ENCODE measurements at regions not wholly inside any gene's neighbourhood (a gene's known extent, or its start where the extent isn't known, plus 50 kb on each side); places are given as distances from the start of the nearest gene placed in this dataset.

DNA sequence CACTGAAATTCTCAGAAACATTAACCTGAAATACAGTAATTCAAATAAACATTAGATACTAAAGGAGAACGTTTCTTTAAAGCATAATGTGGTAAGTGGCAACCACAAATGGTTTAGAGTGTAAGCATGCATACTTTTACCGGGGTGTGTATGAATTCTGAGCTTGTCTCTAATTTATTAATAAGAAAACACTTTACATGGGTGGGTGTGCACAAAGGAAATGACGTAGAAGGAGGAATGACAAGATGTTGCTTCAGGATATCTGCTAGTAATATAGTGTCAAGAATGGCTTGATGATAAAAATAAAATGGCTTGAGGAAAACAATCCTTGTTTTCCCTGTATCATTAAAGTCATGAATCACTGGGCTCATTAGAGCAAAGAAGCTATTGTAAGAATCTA, 92.5 kb downstream of the ARL4A start:
- no peak for ATAC-seq
- Histone ChIP-seq H3K36me3 (no peaks in the 10 kb centered on the region), H3K27ac (no peak overlapping the region), H3K9me3 (no peaks in the 10 kb centered on the region), H3K27me3 (no peaks in the 10 kb centered on the region), H3K4me1 (no peaks in the 10 kb centered on the region), H3K4me3 (no peak overlapping the region)
- no peak for TF ChIP-seq CTCF (IDR thresholded peaks at IDR 0.05)
- no peak for TF ChIP-seq POLR2A (IDR thresholded peaks at IDR 0.05)
- intact Hi-C loops (cut with DNase I): loop anchor here in 2 of 10 donors (5.0 to 10.0 kb wide), 2 partner anchors 93 to 95 kb away; partner anchors contain the start of gene ARL4A (in 2 of the 2)
- DNase-seq: no peak
- WGBS, 4 donors: 73 to 81% (median 74%) methylated on average over 3 of the region's 3 CpGs

DNA sequence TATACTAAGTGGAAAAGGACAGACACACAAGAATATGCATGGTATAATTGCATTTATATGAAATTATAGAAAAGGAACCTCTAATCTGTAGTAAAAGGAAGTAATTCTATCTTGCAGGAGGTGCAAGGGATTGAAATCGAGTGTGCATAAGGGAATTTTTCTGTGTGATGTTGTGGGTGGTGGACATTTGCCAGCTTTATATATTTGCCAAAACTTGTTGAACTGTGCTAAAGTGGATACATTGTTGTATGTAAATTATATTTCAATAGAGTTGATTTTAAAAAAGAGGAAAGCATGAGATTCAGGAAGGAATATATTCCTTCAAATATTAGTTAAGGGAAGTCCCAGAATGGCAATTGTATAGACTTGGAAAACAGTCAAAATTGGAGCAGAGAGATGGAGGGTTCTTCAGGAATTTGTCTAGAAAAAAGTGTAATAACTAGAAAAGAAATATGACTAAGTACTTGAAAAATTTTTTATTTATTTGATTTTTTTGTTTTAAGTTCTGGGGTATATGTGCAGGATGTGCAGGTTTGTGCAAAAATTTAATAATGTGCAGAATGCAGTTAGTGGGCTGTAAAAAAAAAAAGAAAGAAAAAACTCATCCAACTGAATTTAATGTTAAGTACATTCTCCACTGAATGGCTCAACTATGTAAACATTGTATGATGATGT, 96.1 kb downstream of the ARL4A start:
- Histone ChIP-seq H3K4me3 (no peak overlapping the region), H3K27me3 (no peaks in the 10 kb centered on the region), H3K27ac (no peak overlapping the region), H3K4me1 (no peaks in the 10 kb centered on the region), H3K36me3 (no peaks in the 10 kb centered on the region), H3K9me3 (no peaks in the 10 kb centered on the region)
- TF ChIP-seq CTCF (IDR thresholded peaks at IDR 0.05) (no peak), POLR2A (IDR thresholded peaks at IDR 0.05) (no peak)
- 49 to 69% (median 61%) methylated on average over 1 of the region's 1 CpG for WGBS, 4 donors
- ATAC-seq: no peak
- no peak for DNase-seq
- intact Hi-C loops (cut with DNase I): no loop called here

DNA sequence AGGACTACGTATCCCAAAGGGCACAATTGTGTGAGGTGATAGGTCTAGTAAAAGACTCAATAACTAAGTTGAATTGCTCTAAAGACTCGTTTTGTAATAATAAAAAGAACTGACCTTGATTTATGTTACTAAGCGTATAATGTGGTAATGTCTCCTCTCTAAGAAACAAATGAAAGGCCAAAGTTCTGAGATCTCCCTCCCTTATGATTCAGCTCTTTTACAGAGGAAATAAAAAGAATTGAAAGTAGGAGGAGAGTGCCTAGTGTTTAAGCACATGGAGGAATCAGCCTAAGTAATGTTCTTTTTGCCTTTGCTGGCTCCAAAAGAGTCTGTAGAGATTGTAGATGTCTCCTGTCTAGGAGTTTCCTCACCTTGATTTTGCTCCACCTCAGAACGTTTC, 98.0 kb downstream of the ARL4A start:
- H3K27me3 ChIP-seq: no peaks in the 10 kb centered on the region
- WGBS, 4 donors: 92 to 95% (median 93%) methylated on average over 4 of the region's 4 CpGs
- intact Hi-C loops (cut with DNase I): no loop called here
- H3K36me3 ChIP-seq: no peaks in the 10 kb centered on the region
- TF ChIP-seq POLR2A (IDR thresholded peaks at IDR 0.05): no peak
- TF ChIP-seq CTCF (IDR thresholded peaks at IDR 0.05): no peak
- H3K9me3 ChIP-seq: no peaks in the 10 kb centered on the region
- ATAC-seq (no peak), DNase-seq (no peak)
- H3K27ac ChIP-seq: no peak overlapping the region
- no peaks in the 10 kb centered on the region for H3K4me1 ChIP-seq
- no peak overlapping the region for H3K4me3 ChIP-seq

- no peak for TF ChIP-seq POLR2A (IDR thresholded peaks at IDR 0.05)
- no peak for TF ChIP-seq CTCF (IDR thresholded peaks at IDR 0.05)
- Histone ChIP-seq H3K4me1 (no peaks in the 10 kb centered on the region), H3K27ac (no peak overlapping the region), H3K36me3 (no peaks in the 10 kb centered on the region), H3K4me3 (no peak overlapping the region), H3K27me3 (no peaks in the 10 kb centered on the region), H3K9me3 (no peaks in the 10 kb centered on the region)
- 75 to 81% (median 79%) methylated on average over 4 of the region's 4 CpGs for WGBS, 4 donors
- intact Hi-C loops (cut with DNase I): no loop called here
- DNase-seq (no peak), ATAC-seq (no peak)
Measured at GRCh38 chr7:12786494-12786893, 99.1 kb downstream of the ARL4A start.

Data from heart left ventricle (tissue), 16 donors.